ENCODE measurements at regions not wholly inside any gene's neighbourhood (a gene's known extent, or its start where the extent isn't known, plus 50 kb on each side); places are given as distances from the start of the nearest gene placed in this dataset.
"Not testable (repeated sequence)": the region's sequence is repeated elsewhere in the genome, so short reads cannot be mapped to it uniquely, and the experiment has no call there.

- Mint-ChIP-seq H3K27ac (no peak overlapping the region), H3K4me1 (ENCODE audit: low read depth) (no peaks in the 10 kb centered on the region), H3K9me3 (no peaks in the 10 kb centered on the region), H3K36me3 (ENCODE audit: low read depth) (no peaks in the 10 kb centered on the region), H3K4me3 (ENCODE audit: low read depth) (no peak overlapping the region), H3K27me3 (ENCODE audit: low read depth) (no peaks in the 10 kb centered on the region)
- intact Hi-C loops (cut with micrococcal nuclease) = no loop called here
- DNase-seq (ENCODE audit: low spot score) = no peak
These were observed 155.5 kb downstream of the GJA1 start for GRCh38 chr6:121590916-121591315.

DNA sequence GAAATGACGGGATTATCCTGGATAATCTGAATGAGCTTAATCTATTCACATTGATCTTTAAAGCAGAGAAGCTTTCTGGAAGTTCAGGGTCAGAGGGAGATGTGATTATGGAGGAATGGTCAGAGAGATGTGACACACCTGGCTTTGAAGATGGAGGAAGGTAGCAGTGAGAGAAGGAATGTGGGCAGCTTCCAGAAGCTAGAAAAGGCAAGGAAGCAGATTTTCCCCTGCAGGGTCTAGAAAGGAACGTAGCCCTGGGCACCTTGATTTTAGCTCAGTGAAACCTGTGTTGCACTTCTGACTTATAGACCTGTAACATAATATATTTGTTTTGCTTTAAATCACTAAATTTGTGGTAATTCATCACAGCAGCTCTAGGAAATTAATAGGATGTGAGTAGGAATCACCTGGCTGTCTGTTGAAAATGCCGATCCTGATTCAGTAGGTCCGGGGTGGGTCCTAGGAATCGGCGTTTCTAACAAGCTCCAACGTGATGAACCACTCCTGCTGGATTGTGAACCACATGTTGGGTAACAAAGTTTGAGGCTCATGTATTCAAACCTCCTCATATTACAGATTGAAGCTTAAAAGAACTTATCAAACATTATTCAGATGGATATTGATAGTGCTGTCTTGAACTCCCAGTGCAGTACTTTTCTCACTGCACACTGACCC is 157.0 kb downstream of the GJA1 start:
- intact Hi-C loops (cut with micrococcal nuclease) = no loop called here
- H3K4me1 Mint-ChIP-seq (ENCODE audit: low read depth) = no peaks in the 10 kb centered on the region
- no peaks in the 10 kb centered on the region for H3K9me3 Mint-ChIP-seq
- no peaks in the 10 kb centered on the region for H3K36me3 Mint-ChIP-seq (ENCODE audit: low read depth)
- no peak overlapping the region for H3K27ac Mint-ChIP-seq
- DNase-seq (ENCODE audit: low spot score) = no peak
- no peaks in the 10 kb centered on the region for H3K27me3 Mint-ChIP-seq (ENCODE audit: low read depth)
- H3K4me3 Mint-ChIP-seq (ENCODE audit: low read depth) = no peak overlapping the region

DNA sequence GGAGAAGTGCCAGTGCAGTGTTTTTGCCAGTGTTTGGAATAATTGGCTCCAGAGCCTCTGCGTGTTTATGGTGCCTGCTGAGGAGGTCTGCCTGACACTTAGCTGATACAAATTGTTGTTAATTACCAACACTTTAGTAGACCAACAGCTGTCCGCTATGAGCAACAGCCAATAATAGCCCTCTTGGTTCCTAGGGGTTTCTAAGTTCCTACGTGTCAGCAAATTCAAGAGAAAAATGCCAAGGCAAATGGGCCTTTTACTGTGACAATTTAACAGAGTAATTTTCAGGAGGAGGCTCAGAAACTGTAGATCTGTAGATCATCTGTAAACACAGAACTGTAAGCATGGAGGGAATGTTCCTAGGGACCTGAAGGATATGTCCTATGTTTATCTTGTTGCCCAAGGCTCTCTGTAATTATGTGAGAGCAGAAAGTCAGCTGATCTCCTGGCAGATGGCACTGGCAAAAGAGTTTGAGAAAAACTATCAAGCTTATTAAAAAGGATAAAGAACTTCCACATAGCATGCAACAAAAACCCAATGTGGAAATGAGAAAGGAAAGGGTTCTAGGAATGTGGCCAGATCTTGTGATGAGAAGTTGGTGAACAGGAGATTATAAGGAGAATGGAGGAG is 157.7 kb downstream of the GJA1 start:
- intact Hi-C loops (cut with micrococcal nuclease) = no loop called here
- DNase-seq (ENCODE audit: low spot score) = no peak
- H3K27me3 Mint-ChIP-seq (ENCODE audit: low read depth) = no peaks in the 10 kb centered on the region
- no peaks in the 10 kb centered on the region for H3K36me3 Mint-ChIP-seq (ENCODE audit: low read depth)
- H3K9me3 Mint-ChIP-seq = no peaks in the 10 kb centered on the region
- no peaks in the 10 kb centered on the region for H3K4me1 Mint-ChIP-seq (ENCODE audit: low read depth)
- no peak overlapping the region for H3K27ac Mint-ChIP-seq
- H3K4me3 Mint-ChIP-seq (ENCODE audit: low read depth) = no peak overlapping the region

DNA sequence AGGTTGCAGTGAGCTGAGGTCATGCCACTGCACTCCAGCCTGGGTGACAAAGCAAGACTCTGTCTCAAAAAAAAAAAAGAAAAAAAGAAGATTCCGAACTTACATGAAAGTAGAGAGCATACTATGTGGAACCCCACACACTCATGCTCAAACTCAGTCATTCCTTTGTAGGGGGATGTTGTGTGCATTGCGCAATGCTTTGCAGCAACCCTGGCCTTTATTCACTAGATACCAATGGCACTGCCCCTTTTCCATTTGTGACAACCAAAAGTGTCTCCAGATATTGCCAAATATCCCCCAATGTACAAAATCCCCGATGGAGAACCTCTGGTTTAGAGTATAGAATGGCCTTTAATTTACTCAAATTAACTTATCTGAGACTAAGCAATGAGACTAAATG is 158.6 kb downstream of the GJA1 start:
- no peak for DNase-seq (ENCODE audit: low spot score)
- no peak overlapping the region for H3K27ac Mint-ChIP-seq
- no peaks in the 10 kb centered on the region for H3K4me1 Mint-ChIP-seq (ENCODE audit: low read depth)
- H3K9me3 Mint-ChIP-seq = no peaks in the 10 kb centered on the region
- no peaks in the 10 kb centered on the region for H3K36me3 Mint-ChIP-seq (ENCODE audit: low read depth)
- no peak overlapping the region for H3K4me3 Mint-ChIP-seq (ENCODE audit: low read depth)
- no peaks in the 10 kb centered on the region for H3K27me3 Mint-ChIP-seq (ENCODE audit: low read depth)
- intact Hi-C loops (cut with micrococcal nuclease) = no loop called here

GRCh38 chr6:121595646-121596045 is 160.2 kb downstream of the GJA1 start:
- Mint-ChIP-seq H3K27ac (no peak overlapping the region), H3K4me1 (ENCODE audit: low read depth) (no peaks in the 10 kb centered on the region), H3K36me3 (ENCODE audit: low read depth) (no peaks in the 10 kb centered on the region), H3K27me3 (ENCODE audit: low read depth) (no peaks in the 10 kb centered on the region), H3K4me3 (ENCODE audit: low read depth) (no peak overlapping the region), H3K9me3 (no peaks in the 10 kb centered on the region)
- intact Hi-C loops (cut with micrococcal nuclease) = no loop called here
- DNase-seq (ENCODE audit: low spot score) = no peak

DNA sequence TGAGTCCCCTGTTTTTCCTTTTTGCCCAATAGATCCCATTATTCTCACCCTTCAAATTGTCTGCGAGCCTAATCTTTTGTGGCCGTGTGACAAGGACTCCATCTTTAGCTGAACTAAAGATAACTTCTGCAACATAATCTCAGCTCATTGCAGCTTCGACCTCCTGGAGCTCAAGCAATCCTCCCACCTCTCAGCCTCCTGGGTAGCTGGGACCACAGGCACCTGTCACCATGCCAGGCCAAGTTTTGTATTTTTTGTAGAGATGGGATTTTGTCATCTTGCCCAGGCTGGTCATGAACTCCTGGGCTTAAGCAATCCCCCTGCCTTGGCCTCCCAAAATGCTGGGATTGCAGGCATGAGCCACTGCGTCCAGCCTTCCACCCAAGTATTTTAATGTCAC is 161.0 kb downstream of the GJA1 start:
- intact Hi-C loops (cut with micrococcal nuclease) = no loop called here
- no peaks in the 10 kb centered on the region for H3K27me3 Mint-ChIP-seq (ENCODE audit: low read depth)

DNA sequence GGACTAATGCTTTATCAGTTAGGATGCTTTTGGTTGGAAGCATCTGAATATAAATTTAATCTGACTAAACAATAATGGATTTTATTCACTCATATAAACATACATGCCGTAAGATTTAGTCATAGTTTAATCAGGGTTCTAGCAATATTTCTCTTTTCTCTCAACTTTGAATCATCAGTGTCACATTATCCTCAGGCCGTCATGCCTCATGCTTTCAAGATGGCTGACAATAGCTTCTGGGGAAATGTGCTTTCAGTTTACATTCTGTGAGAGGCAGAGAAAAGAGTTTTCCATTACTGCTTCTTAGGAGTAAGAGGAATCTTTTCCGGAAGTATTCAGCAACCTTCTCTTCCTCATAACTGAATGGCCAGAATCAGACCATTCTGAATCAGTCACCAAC is 162.2 kb downstream of the GJA1 start:
- Mint-ChIP-seq H3K9me3 (no peaks in the 10 kb centered on the region), H3K4me3 (ENCODE audit: low read depth) (no peak overlapping the region), H3K27me3 (ENCODE audit: low read depth) (no peaks in the 10 kb centered on the region), H3K4me1 (ENCODE audit: low read depth) (no peaks in the 10 kb centered on the region), H3K36me3 (ENCODE audit: low read depth) (no peaks in the 10 kb centered on the region), H3K27ac (no peak overlapping the region)
- no peak for DNase-seq (ENCODE audit: low spot score)
- intact Hi-C loops (cut with micrococcal nuclease) = no loop called here

More for the DNA sequence above, 161.0 kb downstream of the GJA1 start:
- DNase-seq (ENCODE audit: low spot score) = no peak
- no peaks in the 10 kb centered on the region for H3K9me3 Mint-ChIP-seq
- H3K27ac Mint-ChIP-seq = no peak overlapping the region
- H3K4me3 Mint-ChIP-seq (ENCODE audit: low read depth) = no peak overlapping the region
- no peaks in the 10 kb centered on the region for H3K4me1 Mint-ChIP-seq (ENCODE audit: low read depth)
- no peaks in the 10 kb centered on the region for H3K36me3 Mint-ChIP-seq (ENCODE audit: low read depth)

DNA sequence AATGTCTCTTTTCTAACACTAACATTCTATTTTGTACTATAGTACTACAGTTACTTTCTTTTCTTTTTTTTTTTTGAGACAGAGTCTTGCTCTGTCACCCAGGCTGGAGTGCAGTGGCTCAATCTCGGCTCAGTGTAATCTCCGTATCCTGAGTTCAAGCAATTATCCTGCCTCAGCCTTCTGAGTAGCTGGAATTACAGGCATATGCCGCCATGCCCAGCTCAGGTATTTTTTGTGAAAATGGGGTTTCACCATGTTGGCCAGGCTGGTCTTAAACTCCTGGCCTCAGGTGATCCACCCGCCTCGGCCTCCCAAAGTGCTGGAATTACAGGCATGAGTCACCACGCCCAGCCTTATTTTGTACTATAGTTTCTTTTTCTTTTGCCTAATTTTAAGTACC is 163.9 kb downstream of the GJA1 start:
- DNase-seq (ENCODE audit: low spot score); H3K9me3 Mint-ChIP-seq; H3K27ac Mint-ChIP-seq; intact Hi-C loops (cut with micrococcal nuclease); H3K4me3 Mint-ChIP-seq (ENCODE audit: low read depth); H3K36me3 Mint-ChIP-seq (ENCODE audit: low read depth); H3K4me1 Mint-ChIP-seq (ENCODE audit: low read depth); H3K27me3 Mint-ChIP-seq (ENCODE audit: low read depth): not testable (repeated sequence)

GRCh38 chr6:121600389-121601168 is 165.1 kb downstream of the GJA1 start:
- intact Hi-C loops (cut with micrococcal nuclease) = no loop called here
- Mint-ChIP-seq H3K27ac (no peak overlapping the region), H3K9me3 (no peaks in the 10 kb centered on the region), H3K4me3 (ENCODE audit: low read depth) (no peak overlapping the region), H3K36me3 (ENCODE audit: low read depth) (no peaks in the 10 kb centered on the region), H3K27me3 (ENCODE audit: low read depth) (no peaks in the 10 kb centered on the region), H3K4me1 (ENCODE audit: low read depth) (no peaks in the 10 kb centered on the region)
- DNase-seq (ENCODE audit: low spot score) = no peak

DNA sequence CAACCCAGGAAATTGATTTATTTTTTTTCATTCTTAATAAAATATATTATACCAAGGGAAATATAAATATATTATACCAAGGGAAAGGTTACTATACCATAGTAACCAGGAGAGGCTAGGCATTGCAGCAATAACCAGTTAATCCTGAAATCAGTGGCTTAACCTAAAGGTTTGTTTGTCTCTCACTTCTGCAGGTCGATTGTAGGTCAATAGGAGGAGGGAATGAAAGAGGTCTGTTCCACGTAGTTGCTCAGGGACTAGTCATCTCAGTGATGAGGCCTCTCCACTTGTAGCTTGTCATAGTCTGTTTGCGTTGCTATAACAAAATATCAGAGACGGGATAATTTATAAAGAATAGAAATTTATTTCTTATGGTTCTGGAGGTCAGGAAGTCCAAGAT is 168.0 kb downstream of the GJA1 start:
- no peaks in the 10 kb centered on the region for H3K27me3 Mint-ChIP-seq (ENCODE audit: low read depth)
- no peak overlapping the region for H3K4me3 Mint-ChIP-seq (ENCODE audit: low read depth)
- H3K36me3 Mint-ChIP-seq (ENCODE audit: low read depth) = no peaks in the 10 kb centered on the region
- H3K9me3 Mint-ChIP-seq = no peaks in the 10 kb centered on the region
- intact Hi-C loops (cut with micrococcal nuclease) = no loop called here
- no peaks in the 10 kb centered on the region for H3K4me1 Mint-ChIP-seq (ENCODE audit: low read depth)
- H3K27ac Mint-ChIP-seq = no peak overlapping the region
- no peak for DNase-seq (ENCODE audit: low spot score)

- no peak for DNase-seq (ENCODE audit: low spot score)
- H3K4me1 Mint-ChIP-seq (ENCODE audit: low read depth) = no peaks in the 10 kb centered on the region
- no peaks in the 10 kb centered on the region for H3K9me3 Mint-ChIP-seq
- H3K36me3 Mint-ChIP-seq (ENCODE audit: low read depth) = no peaks in the 10 kb centered on the region
- intact Hi-C loops (cut with micrococcal nuclease) = no loop called here
- H3K27me3 Mint-ChIP-seq (ENCODE audit: low read depth) = no peaks in the 10 kb centered on the region
- H3K4me3 Mint-ChIP-seq (ENCODE audit: low read depth) = no peak overlapping the region
- no peak overlapping the region for H3K27ac Mint-ChIP-seq
These were observed 172.3 kb downstream of the GJA1 start for GRCh38 chr6:121607721-121608120.

GRCh38 chr6:121608270-121608669 is 172.8 kb downstream of the GJA1 start:
- Mint-ChIP-seq H3K27ac (no peak overlapping the region), H3K36me3 (ENCODE audit: low read depth) (no peaks in the 10 kb centered on the region), H3K9me3 (no peaks in the 10 kb centered on the region), H3K4me1 (ENCODE audit: low read depth) (no peaks in the 10 kb centered on the region), H3K4me3 (ENCODE audit: low read depth) (no peak overlapping the region), H3K27me3 (ENCODE audit: low read depth) (no peaks in the 10 kb centered on the region)
- intact Hi-C loops (cut with micrococcal nuclease) = no loop called here
- no peak for DNase-seq (ENCODE audit: low spot score)

- Mint-ChIP-seq H3K4me1 (ENCODE audit: low read depth) (no peaks in the 10 kb centered on the region), H3K27me3 (ENCODE audit: low read depth) (no peaks in the 10 kb centered on the region)
- intact Hi-C loops (cut with micrococcal nuclease) = no loop called here
These were observed 173.8 kb downstream of the GJA1 start for GRCh38 chr6:121609281-121609680.

More at GRCh38 chr6:121609281-121609680, 173.8 kb downstream of the GJA1 start:
- Mint-ChIP-seq H3K9me3 (no peaks in the 10 kb centered on the region), H3K27ac (no peak overlapping the region), H3K36me3 (ENCODE audit: low read depth) (no peaks in the 10 kb centered on the region), H3K4me3 (ENCODE audit: low read depth) (no peak overlapping the region)
- no peak for DNase-seq (ENCODE audit: low spot score)

Data from activated T-helper 2 cell treated with anti-CD3 and anti-CD28 coated beads, Interferon-gamma antibody, Interleukin-2, Interleukin-4, amounts not matched to agents 10 μg/mL and 5 μg/mL and 100 μg/mL, durations not matched to agents 14 hours and 24 hours and 36 hours (primary cell).